Pancreas (tissue), 10 donors: ENCODE measurements at regions not wholly inside any gene's neighbourhood (a gene's known extent, or its start where the extent isn't known, plus 50 kb on each side); places are given as distances from the start of the nearest gene placed in this dataset.

Source experiments
- ATAC-seq, 4 donors: fragments of 200-7000 bp; cut with Tn5 transposase; one replicate each; pipeline versions ENCODE4 v1.8.0 to v1.9.1; 2020; ENCODE audit warnings: mild to moderate bottlenecking in 4 of 4, moderate library complexity in 4 of 4
- DNase-seq, 6 donors: peaks; one replicate each; pipeline ENCODE4 v3.0.0-alpha.2; 2020
- FAIRE-seq: peaks from 2 replicates; lab custom pipeline; 2012; peaks lifted over from hg19 to GRCh38; lab: Jason Lieb, UNC
- H3K27ac ChIP-seq, 4 donors: fragments of 200-600 bp; sonication (generic); 1 replicate in 3 of 4; 2 replicates in 1 of 4; pipeline versions ENCODE4 v1.5.0 to v1.8.0; 2020
- H3K27me3 ChIP-seq, 4 donors: fragments of 200-600 bp; one replicate each; pipeline ENCODE4 v1.8.0; 2021
- H3K36me3 ChIP-seq, 3 donors: fragments of 200-600 bp; sonication (generic) in 1 of 3; one replicate each; pipeline versions ENCODE4 v1.5.0 to v1.8.0; 2020 to 2021
- H3K4me1 ChIP-seq, 3 donors: fragments of 200-600 bp; one replicate each; pipeline ENCODE4 v1.8.0; 2021
- H3K4me3 ChIP-seq, 4 donors: fragments of 200-600 bp; sonication (generic) in 2 of 4; one replicate each; pipeline versions ENCODE4 v1.5.0 to v1.8.0; 2020 to 2021
- H3K9me3 ChIP-seq, 4 donors: fragments of 200-600 bp; one replicate each; pipeline ENCODE4 v1.8.0; 2021
- WGBS, 2 donors: extraction: QIAGEN DNeasy Blood & Tissue Kit; methylation state at CpG; one replicate each; pipeline ENCODE4 v1.1.7; 2013; 5-methylcytosine and 5-hydroxymethylcytosine counted together
- intact Hi-C, 3 donors: fragments of 100-400 bp; cut with DNase I; formaldehyde crosslinking; loops; one replicate each; pipeline versions ENCODE4 v1.11.1 to v1.14.2; 2022
- TF ChIP-seq, protein P1 (sequence below), 4 donors: fragments of 200-600 bp; sonication (generic) in 3 of 4; IDR thresholded peaks; one replicate each; pipeline versions ENCODE4 v1.5.0 to v1.8.0; 2021; ENCODE audit warnings: antibody characterized with exemption in 4 of 4
- donor health status: healthy with polysubstance abuse.
- donor health status: DM: no; HTN: no; CAD: no; lungs with moderate emphysema.
- donor health status: DM: no; HTN: no; CAD: no.
- donor health status: control.
- donor health status: control.
- donor health status: Bipolar disorder and iron deficiency.
- donor health status: DM: yes; HTN: yes; CAD: no.
- donor health status: DM: no; HTN: no; CAD: no.
- donor health status: DM: no; HTN: no; CAD: no.
- donor health status: DM: yes; HTN: yes; CAD: no.

DNA sequence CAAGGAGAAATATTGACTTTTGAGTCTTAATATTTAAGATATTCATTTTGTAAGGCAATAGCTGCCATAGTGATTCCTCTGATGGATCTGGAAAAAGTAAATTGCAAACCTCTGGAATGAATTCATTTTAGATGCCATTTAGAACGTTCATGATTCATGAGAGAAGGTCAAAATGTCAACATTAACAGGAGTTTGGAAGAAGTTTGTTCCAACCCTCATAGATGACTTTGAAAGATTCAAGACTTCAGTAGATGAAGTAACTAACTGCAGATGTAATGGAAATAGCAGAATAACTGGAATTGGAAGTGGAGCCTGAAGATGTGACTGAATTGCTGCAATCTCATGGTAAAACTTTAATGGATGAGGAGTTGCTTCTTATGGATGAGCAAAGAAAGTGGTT, 100.9 kb upstream of the CCN2 start:
- TF ChIP-seq, protein P1, sequence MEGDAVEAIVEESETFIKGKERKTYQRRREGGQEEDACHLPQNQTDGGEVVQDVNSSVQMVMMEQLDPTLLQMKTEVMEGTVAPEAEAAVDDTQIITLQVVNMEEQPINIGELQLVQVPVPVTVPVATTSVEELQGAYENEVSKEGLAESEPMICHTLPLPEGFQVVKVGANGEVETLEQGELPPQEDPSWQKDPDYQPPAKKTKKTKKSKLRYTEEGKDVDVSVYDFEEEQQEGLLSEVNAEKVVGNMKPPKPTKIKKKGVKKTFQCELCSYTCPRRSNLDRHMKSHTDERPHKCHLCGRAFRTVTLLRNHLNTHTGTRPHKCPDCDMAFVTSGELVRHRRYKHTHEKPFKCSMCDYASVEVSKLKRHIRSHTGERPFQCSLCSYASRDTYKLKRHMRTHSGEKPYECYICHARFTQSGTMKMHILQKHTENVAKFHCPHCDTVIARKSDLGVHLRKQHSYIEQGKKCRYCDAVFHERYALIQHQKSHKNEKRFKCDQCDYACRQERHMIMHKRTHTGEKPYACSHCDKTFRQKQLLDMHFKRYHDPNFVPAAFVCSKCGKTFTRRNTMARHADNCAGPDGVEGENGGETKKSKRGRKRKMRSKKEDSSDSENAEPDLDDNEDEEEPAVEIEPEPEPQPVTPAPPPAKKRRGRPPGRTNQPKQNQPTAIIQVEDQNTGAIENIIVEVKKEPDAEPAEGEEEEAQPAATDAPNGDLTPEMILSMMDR (IDR thresholded peaks at IDR 0.05): no peak
- Histone ChIP-seq H3K4me1 (no peaks in the 10 kb centered on the region), H3K36me3 (no peaks in the 10 kb centered on the region), H3K4me3 (no peak overlapping the region), H3K9me3 (no peaks in the 10 kb centered on the region), H3K27ac (no peak overlapping the region), H3K27me3 (no peaks in the 10 kb centered on the region)
- 33 to 55% methylated on average over 1 of the region's 1 CpG for WGBS, 2 donors
- FAIRE-seq: no peak
- intact Hi-C loops: no loop called here
- ATAC-seq: no peak
- DNase-seq: no peak

DNA sequence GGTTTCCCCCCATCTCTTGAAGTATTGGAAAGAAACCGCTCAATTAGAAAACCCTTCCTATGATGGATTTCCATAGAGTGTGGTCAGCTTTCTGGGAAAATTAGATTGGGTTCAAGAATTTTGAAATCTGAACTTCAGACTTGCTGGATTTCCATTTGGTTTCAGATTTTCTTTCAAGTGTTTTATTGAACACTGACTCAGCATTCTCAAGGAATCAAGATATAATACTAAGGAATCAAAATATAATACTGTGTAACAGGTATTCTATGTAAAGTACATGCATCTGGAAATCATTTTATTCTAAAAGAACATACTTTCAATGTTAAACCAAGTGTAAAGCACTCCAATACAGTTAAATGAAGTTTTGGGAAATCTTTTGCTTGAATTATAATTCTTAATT, 94.7 kb upstream of the CCN2 start:
- 88 to 95% methylated on average over 1 of the region's 1 CpG for WGBS, 2 donors
- intact Hi-C loops: no loop called here
- FAIRE-seq: no peak
- no peak for DNase-seq
- ATAC-seq: no peak
- Histone ChIP-seq H3K9me3 (no peaks in the 10 kb centered on the region), H3K36me3 (no peaks in the 10 kb centered on the region), H3K4me1 (no peaks in the 10 kb centered on the region), H3K27me3 (no peaks in the 10 kb centered on the region), H3K4me3 (no peak overlapping the region), H3K27ac (no peak overlapping the region)
- TF ChIP-seq, protein P1 (IDR thresholded peaks at IDR 0.05): no peak

DNA sequence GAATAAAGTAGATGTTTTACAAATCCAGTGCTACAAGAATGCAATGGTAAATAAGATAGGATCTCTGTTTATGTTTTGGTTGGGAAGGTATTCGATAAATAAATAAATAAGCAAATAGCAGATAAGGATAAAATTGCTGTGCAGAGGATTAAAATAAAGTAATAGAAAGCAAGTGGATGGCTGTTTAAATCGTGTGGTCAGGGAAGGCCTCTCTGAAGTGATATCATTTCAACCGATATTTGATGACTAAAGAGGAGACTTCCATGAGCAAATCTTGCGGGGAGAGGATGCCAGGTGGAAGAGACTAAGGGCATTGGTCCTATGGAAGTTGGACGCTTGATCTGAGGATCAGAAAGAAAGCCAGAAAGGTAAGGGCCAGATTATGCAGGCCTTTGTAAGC, 92.0 kb upstream of the CCN2 start:
- Histone ChIP-seq H3K36me3 (no peaks in the 10 kb centered on the region), H3K27ac (no peak overlapping the region), H3K27me3 (no peaks in the 10 kb centered on the region), H3K9me3 (no peaks in the 10 kb centered on the region), H3K4me1 (no peaks in the 10 kb centered on the region), H3K4me3 (no peak overlapping the region)
- FAIRE-seq (no peak), ATAC-seq (no peak), DNase-seq (no peak)
- intact Hi-C loops: no loop called here
- TF ChIP-seq, protein P1 (IDR thresholded peaks at IDR 0.05): no peak
- WGBS, 2 donors: 63 to 75% methylated on average over 5 of the region's 5 CpGs

DNA sequence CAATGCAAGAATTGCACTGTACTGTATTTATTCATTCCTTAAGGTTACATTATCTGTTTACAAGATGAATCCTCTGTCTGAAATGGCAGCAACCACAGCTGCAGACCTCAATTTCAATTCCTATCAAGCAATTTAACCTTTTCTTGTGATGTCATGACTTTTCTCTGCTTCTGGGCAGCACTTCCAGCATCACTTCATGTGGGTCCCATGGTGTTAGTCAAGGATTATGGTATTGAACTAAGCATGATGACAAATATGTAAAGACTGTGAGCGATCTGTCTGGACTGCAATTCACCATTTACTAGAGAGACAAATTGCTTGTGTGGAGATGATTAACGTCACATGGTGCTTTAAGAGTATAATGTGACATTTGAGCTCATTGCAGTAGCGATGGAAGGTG, 90.5 kb upstream of the CCN2 start:
- no peak overlapping the region for H3K27ac ChIP-seq
- no peaks in the 10 kb centered on the region for H3K27me3 ChIP-seq
- no peak for ATAC-seq
- 85 to 89% methylated on average over 3 of the region's 3 CpGs for WGBS, 2 donors
- FAIRE-seq: no peak
- no peaks in the 10 kb centered on the region for H3K9me3 ChIP-seq
- intact Hi-C loops: no loop called here
- H3K36me3 ChIP-seq: no peaks in the 10 kb centered on the region
- DNase-seq: no peak
- no peaks in the 10 kb centered on the region for H3K4me1 ChIP-seq
- TF ChIP-seq, protein P1 (IDR thresholded peaks at IDR 0.05): no peak
- H3K4me3 ChIP-seq: no peak overlapping the region

GRCh38 chr6:132028029-132028428, 76.9 kb upstream of the CCN2 start:
- no peaks in the 10 kb centered on the region for H3K27me3 ChIP-seq
- DNase-seq: no peak
- no peaks in the 10 kb centered on the region for H3K4me1 ChIP-seq
- TF ChIP-seq, protein P1 (IDR thresholded peaks at IDR 0.05): no peak
- intact Hi-C loops: no loop called here
- FAIRE-seq: no peak
- 62 to 97% methylated on average over 1 of the region's 1 CpG for WGBS, 2 donors
- H3K36me3 ChIP-seq: no peaks in the 10 kb centered on the region
- no peaks in the 10 kb centered on the region for H3K9me3 ChIP-seq
- no peak overlapping the region for H3K4me3 ChIP-seq
- no peak overlapping the region for H3K27ac ChIP-seq
- ATAC-seq: no peak
